Stimulated activated naive CD4-positive, alpha-beta T cell (primary cell): ENCODE measurements at regions not wholly inside any gene's neighbourhood (a gene's known extent, or its start where the extent isn't known, plus 50 kb on each side); places are given as distances from the start of the nearest gene placed in this dataset.

Experiments used
- DNase-seq, 6 experiments: peaks; one replicate each; lab custom pipeline; 2025; lab: John Stamatoyannopoulos, UW

DNA sequence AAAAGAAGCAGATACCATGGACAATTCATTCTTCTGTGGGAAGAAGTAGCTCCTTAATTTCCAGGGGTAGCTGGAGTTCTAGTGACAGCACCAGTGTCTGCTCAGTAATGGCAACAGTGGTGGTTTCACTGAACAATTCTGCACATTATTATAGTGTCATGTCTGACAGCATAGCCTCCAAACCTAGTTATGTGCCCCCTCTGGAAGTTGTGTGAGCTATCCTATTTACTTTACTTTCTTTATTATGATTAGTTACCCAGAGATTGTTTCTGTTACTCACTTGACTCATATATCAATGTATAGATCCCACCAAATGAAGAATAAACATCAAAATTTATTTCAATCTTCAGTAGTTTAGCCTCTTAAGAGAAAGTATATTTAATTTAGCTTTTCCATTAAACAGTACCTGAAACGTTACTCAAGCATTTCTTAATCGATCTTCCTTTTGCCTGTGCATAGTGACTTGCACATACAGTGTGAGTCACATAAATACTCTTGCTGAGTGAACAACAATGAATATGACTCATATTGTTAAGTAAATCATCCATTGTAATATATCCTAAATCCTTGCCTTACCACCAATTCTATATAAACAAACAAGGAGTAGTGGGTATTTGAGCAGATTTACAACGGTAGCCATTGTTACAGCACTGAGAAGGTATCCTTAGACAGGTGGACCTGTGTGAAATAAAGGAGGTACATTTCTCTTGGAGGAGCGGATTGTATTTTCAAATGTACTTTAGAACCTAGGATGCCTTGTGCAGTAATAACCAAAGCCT is 534.7 kb downstream of the ANKRD50 start:
- no peak for DNase-seq

DNA sequence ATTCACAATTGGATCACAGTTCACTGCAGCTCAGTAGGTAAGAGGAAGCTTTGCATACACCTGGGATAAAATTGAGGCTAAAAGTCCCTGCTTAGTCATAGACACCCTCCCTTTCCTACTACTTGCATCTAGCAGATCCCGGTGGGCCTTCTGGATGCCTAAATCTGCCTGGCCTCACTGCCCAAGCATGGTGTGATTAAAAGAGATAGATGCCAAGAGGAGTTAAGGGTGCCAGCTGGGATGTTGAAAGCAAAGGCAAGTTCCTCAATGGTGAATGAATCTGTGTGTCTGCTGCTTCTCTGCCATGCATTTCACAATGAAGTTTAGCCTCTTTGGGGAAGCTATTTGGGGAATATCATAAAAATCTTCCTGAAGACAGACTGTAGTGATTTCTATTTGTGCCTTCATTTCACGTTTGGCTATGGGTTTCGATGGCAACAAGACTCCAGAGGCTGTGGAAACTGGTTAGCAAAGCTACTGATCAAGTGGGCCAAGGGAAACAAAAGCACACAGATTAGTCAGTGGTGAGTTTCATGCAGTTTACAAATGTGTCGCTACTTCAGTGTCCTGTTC is 534.0 kb downstream of the ANKRD50 start:
- DNase-seq, result no peak

DNA sequence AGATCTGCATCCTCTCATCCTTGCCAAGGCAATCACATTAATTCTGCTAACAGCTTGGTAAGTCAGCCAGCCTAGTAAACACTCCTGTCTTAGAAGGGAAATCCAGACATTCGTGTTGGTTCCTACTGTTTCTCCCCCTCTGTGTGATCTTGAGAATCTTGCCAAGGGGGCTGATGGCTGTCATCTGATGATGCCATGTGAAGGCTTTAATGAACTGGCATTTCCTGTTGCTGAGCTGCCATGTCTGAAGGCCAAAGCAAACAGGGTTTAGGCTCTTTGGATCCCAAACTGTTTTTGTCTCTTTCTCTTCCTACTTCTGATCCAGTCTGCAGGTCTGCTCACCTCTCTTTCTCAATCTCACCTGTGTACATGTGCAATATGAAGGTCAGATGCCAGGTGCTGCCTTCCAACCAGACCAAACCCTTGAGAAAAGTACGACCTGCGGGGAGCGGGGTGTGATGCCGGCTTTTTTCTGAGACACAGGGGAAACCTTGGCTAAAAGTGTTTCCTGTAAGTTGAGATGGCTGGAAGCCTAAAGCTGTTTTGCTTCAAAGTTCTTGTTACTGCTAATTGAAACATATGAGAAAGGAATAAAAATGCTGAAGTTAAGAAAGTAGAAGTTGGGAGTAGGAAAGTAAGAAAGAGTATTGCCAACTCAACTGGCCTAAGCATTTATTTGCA is 532.9 kb downstream of the ANKRD50 start:
- DNase-seq, result no peak

DNA sequence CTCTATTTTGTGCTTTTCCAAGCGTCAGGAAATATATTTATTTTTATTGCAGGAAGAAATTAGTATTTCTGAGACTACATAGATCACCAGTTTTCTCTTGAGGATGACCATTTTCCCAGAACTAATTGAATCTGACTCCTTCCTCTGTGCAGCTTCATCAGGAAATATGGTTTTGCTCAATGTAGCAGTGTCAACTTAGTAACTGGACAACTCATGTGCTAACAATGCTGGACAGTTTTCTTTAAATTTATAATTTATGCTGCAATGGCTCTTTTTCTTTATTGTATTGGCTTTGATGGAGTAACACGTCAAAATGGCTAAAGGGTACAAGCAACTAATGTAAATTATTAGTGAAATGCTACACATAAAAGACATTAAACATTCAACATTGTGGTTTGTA is 531.5 kb downstream of the ANKRD50 start:
- DNase-seq, result no peak

DNA sequence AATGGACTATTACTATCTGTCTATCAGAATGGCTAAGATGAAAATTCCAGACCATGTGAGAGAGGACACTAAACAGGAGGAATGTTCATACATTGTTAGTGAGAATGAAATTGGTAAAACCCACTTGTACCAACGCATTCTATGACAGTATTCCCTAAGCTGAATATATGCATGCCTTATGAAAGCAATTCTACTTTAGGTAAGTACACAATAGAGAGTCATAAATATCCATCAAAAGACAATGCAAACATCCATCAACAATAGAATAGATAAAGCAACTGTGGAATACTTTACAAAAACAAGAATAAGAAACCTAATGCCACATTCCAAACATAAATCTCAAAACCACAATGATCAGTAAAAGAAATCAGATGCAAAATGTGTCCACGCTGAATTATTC is 529.3 kb downstream of the ANKRD50 start:
- DNase-seq, result no peak

DNA sequence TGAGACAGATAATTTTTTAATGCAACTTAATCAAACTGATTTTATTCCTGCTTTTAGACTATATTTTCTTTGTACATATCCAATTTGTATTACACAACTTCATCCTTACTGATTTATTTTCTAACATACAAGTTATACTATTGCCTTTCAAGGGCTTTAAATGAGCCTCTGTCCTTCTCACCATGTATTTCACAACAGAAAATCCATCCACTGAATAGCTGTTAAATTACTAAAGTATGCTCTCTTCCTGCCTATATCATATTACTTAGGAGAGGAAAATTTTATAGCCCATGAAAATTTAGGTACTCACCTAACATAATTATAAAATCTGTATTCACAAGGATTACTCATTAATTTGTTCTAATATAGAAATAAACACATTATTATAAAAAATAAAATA is 528.6 kb downstream of the ANKRD50 start:
- no peak for DNase-seq

DNA sequence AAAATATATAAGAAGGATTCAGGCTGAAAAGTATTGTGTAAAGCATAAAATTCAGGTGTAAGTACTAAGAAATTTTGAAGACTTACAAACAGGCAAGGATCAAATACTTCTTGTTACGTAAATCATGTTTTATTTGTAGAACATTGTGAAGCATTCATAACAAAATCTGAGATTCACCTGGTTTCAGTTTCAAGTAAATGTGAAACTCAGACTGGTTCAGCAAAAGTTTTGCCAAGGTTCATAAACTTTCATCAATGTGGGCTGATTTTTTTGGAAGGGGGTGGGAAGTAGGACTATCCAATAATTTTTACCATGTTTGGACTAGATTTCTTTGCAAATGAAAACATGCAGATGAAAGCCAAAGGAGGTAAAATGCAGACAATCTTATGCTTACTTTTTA is 527.7 kb downstream of the ANKRD50 start:
- no peak for DNase-seq

DNA sequence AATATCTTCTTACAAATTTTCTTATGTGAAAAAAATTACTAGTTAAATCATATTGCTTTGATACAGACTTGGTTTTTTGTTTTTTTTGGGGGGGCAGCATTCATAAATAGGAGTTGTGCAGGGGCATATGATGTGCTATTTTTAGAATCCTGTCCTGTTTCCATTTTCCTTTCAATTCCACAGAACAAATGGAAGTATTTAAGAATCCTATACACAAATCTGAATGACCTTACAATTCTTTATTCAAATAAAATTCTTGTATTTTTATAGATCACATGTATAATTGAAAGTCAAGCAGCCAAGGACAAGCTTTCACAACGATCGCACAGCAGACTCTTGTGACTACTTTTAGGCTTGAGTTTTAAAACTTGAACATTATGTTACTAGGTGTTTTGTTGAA is 523.9 kb downstream of the ANKRD50 start:
- DNase-seq, result no peak

DNA sequence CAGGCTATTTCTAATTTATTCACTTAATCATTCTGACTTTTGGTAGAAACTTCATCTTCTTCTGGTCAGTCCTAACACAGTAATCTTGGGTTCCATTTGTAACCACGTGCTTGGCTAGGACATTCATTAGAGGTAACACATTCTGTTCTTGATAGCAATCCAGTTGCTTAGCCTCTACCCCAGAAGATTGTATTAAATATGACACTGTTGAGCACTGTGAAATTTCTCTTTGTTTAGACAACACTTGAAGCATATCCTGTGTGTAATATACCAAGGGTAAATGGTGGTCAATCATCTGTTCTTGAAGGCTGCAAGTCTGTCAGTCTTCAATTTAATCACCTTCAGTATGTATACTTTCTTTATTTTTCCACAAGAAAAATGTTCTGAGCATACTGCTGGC is 523.0 kb downstream of the ANKRD50 start:
- no peak for DNase-seq

DNA sequence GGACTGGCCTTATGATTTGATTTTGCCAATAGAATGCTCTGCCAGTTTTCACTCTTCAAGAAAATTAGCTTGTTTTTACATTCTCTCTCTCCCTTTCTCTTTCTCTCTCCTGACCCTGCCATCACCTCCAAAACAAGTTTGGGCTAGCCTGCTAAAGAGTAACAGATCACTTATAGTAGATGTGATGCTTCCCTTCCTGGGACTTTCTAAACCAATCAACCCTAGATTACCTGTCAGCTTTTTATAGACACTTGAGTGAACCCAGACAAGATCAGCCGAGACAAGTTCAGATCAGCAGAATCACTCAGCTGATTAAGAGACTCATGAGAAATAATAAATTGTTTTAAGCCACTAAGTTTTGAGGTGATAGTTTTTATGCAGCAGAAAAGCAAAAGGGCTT is 521.2 kb downstream of the ANKRD50 start:
- DNase-seq, result no peak

DNA sequence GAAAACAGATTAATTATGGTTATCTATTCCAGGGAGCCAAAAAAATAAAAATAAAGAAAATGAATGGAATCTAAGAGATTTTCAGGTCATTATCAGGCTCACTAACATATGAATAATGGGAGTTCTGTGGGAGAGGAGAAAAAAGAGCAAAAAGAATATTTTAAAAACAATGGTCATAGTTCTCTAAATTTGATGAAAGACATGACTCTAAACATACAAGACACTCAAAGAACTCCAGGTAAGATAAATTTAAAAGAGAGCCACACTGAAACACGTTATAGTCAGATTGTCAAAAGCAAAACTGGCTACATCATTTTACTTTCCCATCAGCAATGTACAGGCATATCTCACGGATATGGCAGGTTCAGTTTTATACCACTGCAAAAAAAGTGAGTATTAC is 520.0 kb downstream of the ANKRD50 start:
- DNase-seq, result no peak

DNA sequence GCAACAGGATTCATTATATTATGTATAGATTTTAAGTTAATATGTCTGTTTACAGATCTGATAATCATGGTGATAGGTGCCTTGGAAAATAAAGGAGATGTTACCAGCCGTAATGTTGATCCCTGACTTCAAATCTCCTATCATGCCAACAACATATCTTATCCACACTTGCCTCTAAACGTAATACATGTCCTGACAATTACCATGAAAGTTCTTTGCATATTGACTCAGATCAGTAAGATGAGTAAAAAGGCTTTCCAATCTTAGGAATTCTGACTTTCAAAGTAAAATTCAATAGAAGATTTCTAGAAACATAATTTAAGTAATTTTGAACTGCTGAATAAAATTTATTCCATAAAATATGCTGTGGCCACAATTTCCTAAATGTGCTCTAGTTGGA is 513.3 kb downstream of the ANKRD50 start:
- DNase-seq, result no peak

DNA sequence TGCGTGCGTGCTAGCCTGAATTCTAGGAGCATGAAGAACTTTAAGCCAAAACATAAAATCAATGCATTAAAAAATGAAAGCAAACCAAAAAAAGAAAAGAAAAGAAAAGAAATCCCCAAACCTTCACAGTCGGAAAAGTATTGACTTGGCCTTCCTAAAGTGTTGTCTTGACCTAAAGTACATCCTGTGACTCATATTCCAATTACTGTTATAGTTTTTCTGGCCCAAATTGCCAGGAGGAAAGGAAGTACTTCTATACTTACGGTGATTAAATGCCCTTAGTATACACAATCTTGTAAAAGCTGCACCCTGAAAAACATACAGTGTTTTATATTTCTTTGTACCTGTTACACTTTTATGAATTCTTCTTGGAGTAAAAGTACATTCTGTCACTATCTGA is 512.8 kb downstream of the ANKRD50 start:
- no peak for DNase-seq

DNA sequence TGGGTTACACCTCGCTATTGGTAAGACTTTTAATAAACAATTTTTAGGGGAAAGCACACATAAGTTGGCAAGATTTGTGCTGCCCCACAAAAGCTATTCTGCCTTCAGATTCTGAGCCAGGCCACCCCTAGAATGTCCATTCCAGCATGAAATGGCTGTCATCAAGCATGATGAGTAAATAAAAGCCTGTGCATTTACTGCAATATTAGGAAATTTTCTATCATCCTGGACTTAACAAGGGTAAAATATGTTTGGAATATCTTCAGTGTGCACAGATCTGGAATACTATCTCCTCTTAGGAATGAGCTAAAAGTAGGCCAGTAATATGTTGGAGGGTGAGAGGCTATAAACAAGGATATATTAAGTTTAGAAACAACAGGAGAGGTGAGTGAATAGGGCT is 510.9 kb downstream of the ANKRD50 start:
- no peak for DNase-seq

DNA sequence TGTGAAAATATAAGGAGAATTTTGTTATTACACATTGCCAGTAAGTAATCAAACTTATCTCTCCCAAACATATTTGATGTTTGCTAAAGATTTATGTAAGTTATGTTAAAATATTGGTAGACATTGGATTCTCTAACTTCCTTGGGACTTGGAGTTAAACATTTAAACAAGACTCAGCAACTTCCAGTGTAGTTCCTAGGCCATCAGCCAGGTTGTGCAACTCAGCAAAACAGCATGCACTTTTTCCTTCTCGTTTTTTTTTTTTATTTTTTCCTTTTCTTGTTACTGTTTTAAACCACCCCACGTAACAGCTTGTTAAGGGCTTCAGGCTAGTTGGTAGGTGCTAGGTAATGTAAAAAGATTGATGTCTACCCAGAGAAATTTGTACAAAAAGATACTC is 510.4 kb downstream of the ANKRD50 start:
- no peak for DNase-seq

DNA sequence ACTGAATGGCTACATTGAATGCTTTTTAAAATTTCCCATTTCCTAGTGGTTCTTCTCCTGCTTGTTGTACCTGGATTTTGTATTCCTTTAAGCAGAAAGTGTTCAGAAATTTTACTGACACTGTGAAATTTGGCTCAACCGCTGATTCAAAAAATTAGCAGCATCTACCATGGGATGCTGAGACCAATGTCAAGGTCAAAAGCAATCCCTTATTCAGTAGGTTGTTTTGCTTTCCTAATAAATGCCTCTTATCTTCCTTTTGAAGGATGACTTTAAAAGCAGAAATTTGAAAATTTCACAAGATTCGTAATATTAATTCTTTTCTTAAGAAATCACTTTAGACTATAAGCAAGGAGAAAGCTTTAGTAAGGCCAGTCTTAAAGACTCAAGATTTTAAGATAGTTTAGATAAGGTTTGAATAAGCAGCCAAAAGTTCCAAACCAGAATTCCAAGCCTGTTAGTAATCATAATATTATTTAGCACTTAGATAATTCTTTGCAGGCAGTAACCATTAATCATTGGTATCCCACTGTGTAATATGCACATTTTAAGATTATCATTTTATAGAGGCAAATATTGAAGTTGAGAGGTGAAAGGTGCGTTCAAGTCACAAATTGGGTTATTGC is 508.8 kb downstream of the ANKRD50 start:
- DNase-seq, result no peak

DNA sequence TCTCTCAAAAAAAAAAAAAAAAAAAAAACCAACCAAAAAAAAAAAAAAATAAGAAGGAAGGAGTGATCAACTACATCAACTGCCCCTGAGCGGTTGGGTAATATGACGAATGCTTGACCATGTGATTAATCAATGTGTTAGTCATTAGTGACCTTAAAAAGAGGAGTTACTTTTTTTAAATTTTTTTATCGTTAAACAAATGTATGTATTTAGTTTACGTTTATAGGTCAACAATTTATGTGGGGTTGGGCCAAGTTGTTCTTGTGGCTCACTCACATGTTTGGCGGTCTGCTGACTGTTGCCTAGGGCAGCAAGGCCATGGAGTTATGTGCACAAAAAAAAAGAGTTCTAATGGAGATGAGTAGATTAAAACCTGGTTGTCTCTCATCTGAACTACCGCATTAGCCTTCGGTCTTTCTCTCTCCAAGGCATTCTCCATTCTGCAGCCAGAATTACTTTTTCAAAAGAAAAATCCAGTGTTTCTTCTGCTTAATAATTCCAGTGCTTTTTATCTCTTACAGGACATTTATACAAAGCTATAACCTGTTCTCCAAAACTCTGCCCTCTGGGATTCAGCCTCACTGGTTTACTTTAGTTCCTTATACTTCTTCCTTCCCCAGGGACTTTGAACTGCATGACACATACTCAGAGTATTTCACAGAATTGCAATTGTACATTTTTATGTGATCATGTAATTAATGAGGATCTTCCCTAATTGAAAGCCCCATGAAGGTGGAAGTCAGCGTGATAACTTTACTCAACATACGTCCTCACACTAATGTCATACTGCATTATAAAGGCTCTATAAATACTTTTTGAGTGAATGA is 505.5 kb downstream of the ANKRD50 start:
- no peak for DNase-seq

DNA sequence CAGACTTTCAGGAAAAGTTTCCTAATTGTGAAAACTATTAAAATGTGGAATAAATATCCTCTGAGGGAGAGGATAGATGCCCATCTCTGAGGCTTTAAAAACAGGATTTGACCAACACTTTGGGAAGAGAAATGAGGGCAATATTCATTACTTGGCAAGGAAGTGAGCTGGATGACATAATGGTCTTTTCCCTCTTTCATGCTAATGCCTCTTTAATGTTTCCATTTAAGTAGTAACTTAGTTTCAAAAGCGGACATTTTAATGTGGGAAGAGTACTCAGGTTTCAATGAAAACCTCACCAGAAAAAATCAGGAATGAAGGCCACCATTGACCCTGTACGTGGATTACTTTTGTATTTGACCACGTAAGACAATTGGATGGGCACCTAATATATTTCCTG is 503.3 kb downstream of the ANKRD50 start:
- no peak for DNase-seq

DNA sequence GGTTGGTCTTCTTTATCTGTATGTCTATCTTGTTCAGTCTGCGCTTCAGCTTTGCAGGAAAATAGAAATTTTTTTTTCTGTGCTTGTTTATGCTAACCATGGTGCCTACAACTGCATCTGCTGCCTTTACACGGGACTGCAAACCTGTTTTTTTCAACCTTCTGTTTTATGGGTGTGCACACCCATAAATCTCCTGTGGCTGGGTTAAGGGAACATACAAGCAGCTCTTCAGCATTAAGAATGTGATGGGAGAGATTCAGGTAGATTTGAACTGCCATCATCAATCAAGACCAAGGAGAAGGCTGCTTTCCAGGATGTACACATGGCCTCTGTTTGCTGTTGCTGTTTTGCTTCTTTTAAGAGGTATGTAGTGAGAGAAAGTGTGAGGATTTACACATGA is 502.9 kb downstream of the ANKRD50 start:
- no peak for DNase-seq

DNA sequence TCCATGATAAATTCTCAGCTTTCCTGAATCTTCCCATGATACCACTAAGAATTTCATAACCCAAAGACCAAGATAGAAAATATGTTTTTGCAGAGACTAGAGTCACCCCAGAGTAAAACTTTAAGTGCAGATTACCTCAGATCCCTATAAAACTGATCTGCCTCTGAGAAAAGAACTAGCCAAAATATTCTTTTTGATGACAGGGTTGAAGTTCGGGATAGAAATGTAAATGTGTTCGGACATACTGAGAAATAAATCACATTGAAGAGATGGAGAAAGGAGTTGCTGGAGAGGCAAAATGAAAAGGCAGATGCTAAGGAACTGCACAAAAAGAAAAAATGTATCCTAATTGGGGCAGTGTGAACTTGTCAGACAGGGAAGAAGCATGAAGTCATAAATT is 501.8 kb downstream of the ANKRD50 start:
- DNase-seq, result no peak

DNA sequence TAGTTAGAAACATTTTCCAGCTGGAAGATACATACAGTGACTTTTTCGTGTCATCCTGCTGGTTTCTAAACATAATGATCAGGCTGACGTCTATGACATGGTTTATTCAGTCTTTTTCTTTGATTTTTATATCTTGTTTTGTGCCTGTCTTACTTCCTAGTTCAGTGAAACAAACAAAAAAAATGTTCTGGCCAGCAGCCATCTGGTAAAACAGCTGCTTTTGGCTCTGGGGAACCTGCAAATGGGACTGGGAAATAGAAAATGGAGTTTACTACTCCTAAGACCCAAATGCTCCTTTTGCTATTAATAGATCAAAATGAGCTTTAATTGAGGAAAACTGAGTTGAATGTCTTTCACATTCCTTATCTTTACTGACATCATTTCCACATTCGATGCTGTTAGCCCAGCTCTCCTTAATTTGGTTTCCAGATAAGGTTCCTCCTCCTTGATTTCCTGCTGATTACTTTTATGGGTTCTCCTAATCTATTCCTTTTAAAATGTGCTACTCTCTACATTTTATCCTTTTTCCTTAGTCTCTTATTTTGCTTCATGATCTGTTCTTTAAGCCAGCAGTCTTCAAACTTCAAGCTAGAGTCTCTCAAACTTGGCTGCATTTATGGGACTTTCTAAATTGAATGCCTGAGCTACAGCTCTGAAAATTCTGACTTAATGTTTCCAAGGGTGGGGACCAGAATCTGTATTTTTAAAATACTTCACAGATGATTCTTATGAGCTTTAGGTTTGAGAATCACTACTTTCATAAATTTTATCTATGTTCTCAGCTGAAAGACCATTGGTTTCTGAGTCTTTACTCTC is 499.5 kb downstream of the ANKRD50 start:
- no peak for DNase-seq
